DOHH2 (cell line): ENCODE measurements at regions not wholly inside any gene's neighbourhood (a gene's known extent, or its start where the extent isn't known, plus 50 kb on each side); places are given as distances from the start of the nearest gene placed in this dataset.

Source experiments
- EZH2phosphoT487 ChIP-seq: fragments of 200-600 bp; sonication (generic); IDR thresholded peaks from 2 replicates; pipeline ENCODE4 v1.6.1; 2017; ENCODE audit warnings: borderline replicate concordance, mild to moderate bottlenecking, antibody characterized with exemption, low read length, moderate library complexity, mixed read lengths
- TF ChIP-seq, protein P1 (sequence below): fragments of 200-600 bp; sonication (generic); IDR thresholded peaks from one replicate; pipeline ENCODE4 v1.5.1; 2014; ENCODE audit warnings: antibody characterized with exemption, mild to moderate bottlenecking, low read depth, low read length; ENCODE audit not compliant: poor library complexity, severe bottlenecking

DNA sequence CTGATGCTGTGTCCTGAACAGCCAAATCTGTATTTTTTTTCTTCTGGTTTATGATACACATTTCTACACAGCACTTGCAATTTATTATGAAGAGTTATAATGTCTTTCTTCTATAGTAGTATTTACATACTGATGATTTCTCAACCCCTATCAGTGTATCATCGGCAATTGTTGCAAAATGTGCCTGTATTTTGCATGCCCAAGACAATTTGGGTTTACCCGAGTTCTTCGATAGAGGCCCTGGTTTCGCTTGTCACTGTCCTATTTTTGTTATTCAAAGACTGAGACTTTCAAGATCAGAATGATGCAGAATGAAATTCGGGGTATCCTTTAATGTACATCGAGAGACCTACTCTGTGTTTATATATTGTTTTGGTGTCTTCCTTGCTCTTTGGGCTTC, 184.5 kb upstream of the PRSS58 start:
- TF ChIP-seq, protein P1, sequence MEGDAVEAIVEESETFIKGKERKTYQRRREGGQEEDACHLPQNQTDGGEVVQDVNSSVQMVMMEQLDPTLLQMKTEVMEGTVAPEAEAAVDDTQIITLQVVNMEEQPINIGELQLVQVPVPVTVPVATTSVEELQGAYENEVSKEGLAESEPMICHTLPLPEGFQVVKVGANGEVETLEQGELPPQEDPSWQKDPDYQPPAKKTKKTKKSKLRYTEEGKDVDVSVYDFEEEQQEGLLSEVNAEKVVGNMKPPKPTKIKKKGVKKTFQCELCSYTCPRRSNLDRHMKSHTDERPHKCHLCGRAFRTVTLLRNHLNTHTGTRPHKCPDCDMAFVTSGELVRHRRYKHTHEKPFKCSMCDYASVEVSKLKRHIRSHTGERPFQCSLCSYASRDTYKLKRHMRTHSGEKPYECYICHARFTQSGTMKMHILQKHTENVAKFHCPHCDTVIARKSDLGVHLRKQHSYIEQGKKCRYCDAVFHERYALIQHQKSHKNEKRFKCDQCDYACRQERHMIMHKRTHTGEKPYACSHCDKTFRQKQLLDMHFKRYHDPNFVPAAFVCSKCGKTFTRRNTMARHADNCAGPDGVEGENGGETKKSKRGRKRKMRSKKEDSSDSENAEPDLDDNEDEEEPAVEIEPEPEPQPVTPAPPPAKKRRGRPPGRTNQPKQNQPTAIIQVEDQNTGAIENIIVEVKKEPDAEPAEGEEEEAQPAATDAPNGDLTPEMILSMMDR: no peak
- no peak for TF ChIP-seq EZH2phosphoT487
